HG03354 (cell line): ENCODE measurements at regions not wholly inside any gene's neighbourhood (a gene's known extent, or its start where the extent isn't known, plus 50 kb on each side); places are given as distances from the start of the nearest gene placed in this dataset.
A peak's percentile ranks its signal among the peaks of the same experiment; 100 is the strongest.
"Not testable (repeated sequence)": the region's sequence is repeated elsewhere in the genome, so short reads cannot be mapped to it uniquely, and the experiment has no call there.

Source experiments
- ATAC-seq: cut with Tn5 transposase; IDR thresholded peaks from one replicate; pipeline ENCODE4 v1.9.1; 2021; ENCODE audit warnings: mild to moderate bottlenecking; ENCODE audit not compliant: unreplicated experiment, poor library complexity, severe bottlenecking

- ATAC-seq: no peak
These were observed 53.6 kb upstream of the RPRM start for GRCh38 chr2:153532140-153532539.

GRCh38 chr2:153533803-153534202, 55.2 kb upstream of the RPRM start:
- not testable (repeated sequence) for ATAC-seq

GRCh38 chr2:153534590-153534989, 56.0 kb upstream of the RPRM start:
- ATAC-seq: not testable (repeated sequence)

GRCh38 chr2:153536115-153536514, 57.6 kb upstream of the RPRM start:
- ATAC-seq: no peak

- not testable (repeated sequence) for ATAC-seq
These were observed 59.5 kb upstream of the RPRM start for GRCh38 chr2:153538102-153538501.

- ATAC-seq: peak; percentile 45
These were observed 65.1 kb upstream of the RPRM start for GRCh38 chr2:153543635-153544071.

GRCh38 chr2:153546358-153546757, 67.8 kb upstream of the RPRM start:
- no peak for ATAC-seq

- no peak for ATAC-seq
These were observed 70.0 kb upstream of the RPRM start for GRCh38 chr2:153548536-153548935.

- no peak for ATAC-seq
These were observed 73.1 kb upstream of the RPRM start for GRCh38 chr2:153551698-153552097.

GRCh38 chr2:153557211-153557610, 78.6 kb upstream of the RPRM start:
- no peak for ATAC-seq

GRCh38 chr2:153557714-153558113, 79.2 kb upstream of the RPRM start:
- ATAC-seq: no peak

GRCh38 chr2:153558247-153558646, 79.7 kb upstream of the RPRM start:
- no peak for ATAC-seq

- ATAC-seq: no peak
These were observed 88.8 kb upstream of the RPRM start for GRCh38 chr2:153567367-153567766.

- no peak for ATAC-seq
These were observed 89.5 kb upstream of the RPRM start for GRCh38 chr2:153568105-153568504.

- ATAC-seq: no peak
These were observed 96.8 kb upstream of the RPRM start for GRCh38 chr2:153575171-153575853.

- no peak for ATAC-seq
These were observed 105.7 kb upstream of the RPRM start for GRCh38 chr2:153584244-153584643.

- no peak for ATAC-seq
These were observed 109.8 kb upstream of the RPRM start for GRCh38 chr2:153588408-153588807.

GRCh38 chr2:153589586-153589985, 111.0 kb upstream of the RPRM start:
- no peak for ATAC-seq

GRCh38 chr2:153593086-153593485, 114.5 kb upstream of the RPRM start:
- ATAC-seq: not testable (repeated sequence)

GRCh38 chr2:153595939-153596338, 117.4 kb upstream of the RPRM start:
- ATAC-seq: no peak

- no peak for ATAC-seq
These were observed 123.2 kb upstream of the RPRM start for GRCh38 chr2:153601812-153602211.

- no peak for ATAC-seq
These were observed 125.6 kb upstream of the RPRM start for GRCh38 chr2:153604133-153604532.
